ENCODE measurements at regions not wholly inside any gene's neighbourhood (a gene's known extent, or its start where the extent isn't known, plus 50 kb on each side); places are given as distances from the start of the nearest gene placed in this dataset.
A peak's percentile ranks its signal among the peaks of the same experiment; 100 is the strongest.

GRCh38 chr5:51201024-51201423 lies 182.2 kb upstream of the ISL1 start:
- Mint-ChIP-seq H3K27me3 (ENCODE audit: low read depth) (no peaks in the 10 kb centered on the region), H3K4me3 (no peak overlapping the region), H3K9me3 (no peaks in the 10 kb centered on the region), H3K4me1 (peaks cover 3% of the 10 kb centered on the region), H3K27ac (no peak overlapping the region), H3K36me3 (no peaks in the 10 kb centered on the region)
- DNase-seq (ENCODE audit: low spot score in 2 of 2, unreplicated experiment in 2 of 2) = no peak
- TF ChIP-seq CTCF (IDR thresholded peaks at IDR 0.05; ENCODE audit: unreplicated experiment) = no peak

GRCh38 chr5:51201708-51202107 lies 181.5 kb upstream of the ISL1 start:
- H3K27ac Mint-ChIP-seq = no peak overlapping the region
- H3K27me3 Mint-ChIP-seq (ENCODE audit: low read depth) = no peaks in the 10 kb centered on the region
- H3K36me3 Mint-ChIP-seq = no peaks in the 10 kb centered on the region
- no peak for TF ChIP-seq CTCF (IDR thresholded peaks at IDR 0.05; ENCODE audit: unreplicated experiment)
- no peak overlapping the region for H3K4me3 Mint-ChIP-seq
- DNase-seq (ENCODE audit: low spot score in 2 of 2, unreplicated experiment in 2 of 2) = no peak
- H3K4me1 Mint-ChIP-seq = peaks cover 3% of the 10 kb centered on the region
- no peaks in the 10 kb centered on the region for H3K9me3 Mint-ChIP-seq

GRCh38 chr5:51202161-51202560 lies 181.1 kb upstream of the ISL1 start:
- H3K27me3 Mint-ChIP-seq (ENCODE audit: low read depth) = no peaks in the 10 kb centered on the region
- DNase-seq (ENCODE audit: low spot score in 2 of 2, unreplicated experiment in 2 of 2) = no peak
- H3K27ac Mint-ChIP-seq = no peak overlapping the region
- peaks cover 3% of the 10 kb centered on the region for H3K4me1 Mint-ChIP-seq
- no peak overlapping the region for H3K4me3 Mint-ChIP-seq
- H3K36me3 Mint-ChIP-seq = no peaks in the 10 kb centered on the region
- no peak for TF ChIP-seq CTCF (IDR thresholded peaks at IDR 0.05; ENCODE audit: unreplicated experiment)
- no peaks in the 10 kb centered on the region for H3K9me3 Mint-ChIP-seq

- Mint-ChIP-seq H3K4me3 (no peak overlapping the region), H3K27me3 (ENCODE audit: low read depth) (no peaks in the 10 kb centered on the region), H3K9me3 (no peaks in the 10 kb centered on the region), H3K36me3 (no peaks in the 10 kb centered on the region), H3K27ac (no peak overlapping the region), H3K4me1 (peaks cover 3% of the 10 kb centered on the region)
- TF ChIP-seq CTCF (IDR thresholded peaks at IDR 0.05; ENCODE audit: unreplicated experiment) = no peak
- DNase-seq (ENCODE audit: low spot score in 2 of 2, unreplicated experiment in 2 of 2) = no peak
These were observed 179.7 kb upstream of the ISL1 start for GRCh38 chr5:51203598-51203997.

GRCh38 chr5:51208296-51208695 lies 175.0 kb upstream of the ISL1 start:
- H3K4me3 Mint-ChIP-seq = no peak overlapping the region
- TF ChIP-seq CTCF (IDR thresholded peaks at IDR 0.05; ENCODE audit: unreplicated experiment) = no peak
- H3K27me3 Mint-ChIP-seq (ENCODE audit: low read depth) = no peaks in the 10 kb centered on the region
- H3K9me3 Mint-ChIP-seq = no peaks in the 10 kb centered on the region
- H3K36me3 Mint-ChIP-seq = no peaks in the 10 kb centered on the region
- H3K4me1 Mint-ChIP-seq = peaks cover 3% of the 10 kb centered on the region
- no peak for DNase-seq (ENCODE audit: low spot score in 2 of 2, unreplicated experiment in 2 of 2)
- H3K27ac Mint-ChIP-seq = no peak overlapping the region

GRCh38 chr5:51214746-51215145 lies 168.5 kb upstream of the ISL1 start:
- Mint-ChIP-seq H3K27ac (peak overlapping the region; percentile 11), H3K27me3 (ENCODE audit: low read depth) (no peaks in the 10 kb centered on the region), H3K4me1 (peaks cover 6% of the 10 kb centered on the region), H3K4me3 (no peak overlapping the region), H3K36me3 (no peaks in the 10 kb centered on the region), H3K9me3 (peaks cover 4% of the 10 kb centered on the region)
- TF ChIP-seq CTCF (IDR thresholded peaks at IDR 0.05; ENCODE audit: unreplicated experiment) = no peak
- no peak for DNase-seq (ENCODE audit: low spot score in 2 of 2, unreplicated experiment in 2 of 2)
